DMS153 (cell line): ENCODE measurements at regions not wholly inside any gene's neighbourhood (a gene's known extent, or its start where the extent isn't known, plus 50 kb on each side); places are given as distances from the start of the nearest gene placed in this dataset.

Experiments
- DNase-seq: peaks from one replicate; lab custom pipeline; 2025; lab: John Stamatoyannopoulos, UW

- no peak for DNase-seq
Observed at GRCh38 chr2:7722212-7722910, 805.1 kb downstream of the RNF144A start.

GRCh38 chr2:7724336-7724735 lies 807.1 kb downstream of the RNF144A start:
- no peak for DNase-seq

GRCh38 chr2:7725171-7725849 lies 808.1 kb downstream of the RNF144A start:
- no peak for DNase-seq

- DNase-seq, result no peak
Observed at GRCh38 chr2:7725850-7726242, 808.6 kb downstream of the RNF144A start.

GRCh38 chr2:7726989-7727388 lies 809.8 kb downstream of the RNF144A start:
- no peak for DNase-seq

GRCh38 chr2:7728388-7728787 lies 811.2 kb downstream of the RNF144A start:
- DNase-seq, result no peak

- DNase-seq, result no peak
Observed at GRCh38 chr2:7730449-7730848, 813.2 kb downstream of the RNF144A start.

- no peak for DNase-seq
Observed at GRCh38 chr2:7730990-7731389, 813.8 kb downstream of the RNF144A start.

- no peak for DNase-seq
Observed at GRCh38 chr2:7732497-7732896, 815.3 kb downstream of the RNF144A start.

- no peak for DNase-seq
Observed at GRCh38 chr2:7736646-7737305, 819.6 kb downstream of the RNF144A start.

- no peak for DNase-seq
Observed at GRCh38 chr2:7738596-7738995, 821.4 kb downstream of the RNF144A start.

GRCh38 chr2:7740114-7740513 lies 822.9 kb downstream of the RNF144A start:
- DNase-seq, result no peak

- no peak for DNase-seq
Observed at GRCh38 chr2:7742301-7742700, 825.1 kb downstream of the RNF144A start.

- DNase-seq, result no peak
Observed at GRCh38 chr2:7744827-7745226, 827.6 kb downstream of the RNF144A start.

GRCh38 chr2:7745369-7745768 lies 828.2 kb downstream of the RNF144A start:
- DNase-seq, result peak; percentile 23

GRCh38 chr2:7748717-7749415 lies 831.7 kb downstream of the RNF144A start:
- no peak for DNase-seq

- DNase-seq, result no peak
Observed at GRCh38 chr2:7749895-7750559, 832.8 kb downstream of the RNF144A start.

GRCh38 chr2:7752291-7752690 lies 835.1 kb downstream of the RNF144A start:
- no peak for DNase-seq

- DNase-seq, result no peak
Observed at GRCh38 chr2:7753777-7754176, 836.6 kb downstream of the RNF144A start.

- DNase-seq, result no peak
Observed at GRCh38 chr2:7755879-7756278, 838.7 kb downstream of the RNF144A start.

- no peak for DNase-seq
Observed at GRCh38 chr2:7758073-7758759, 841.0 kb downstream of the RNF144A start.
